ENCODE measurements at regions not wholly inside any gene's neighbourhood (a gene's known extent, or its start where the extent isn't known, plus 50 kb on each side); places are given as distances from the start of the nearest gene placed in this dataset.

DNA sequence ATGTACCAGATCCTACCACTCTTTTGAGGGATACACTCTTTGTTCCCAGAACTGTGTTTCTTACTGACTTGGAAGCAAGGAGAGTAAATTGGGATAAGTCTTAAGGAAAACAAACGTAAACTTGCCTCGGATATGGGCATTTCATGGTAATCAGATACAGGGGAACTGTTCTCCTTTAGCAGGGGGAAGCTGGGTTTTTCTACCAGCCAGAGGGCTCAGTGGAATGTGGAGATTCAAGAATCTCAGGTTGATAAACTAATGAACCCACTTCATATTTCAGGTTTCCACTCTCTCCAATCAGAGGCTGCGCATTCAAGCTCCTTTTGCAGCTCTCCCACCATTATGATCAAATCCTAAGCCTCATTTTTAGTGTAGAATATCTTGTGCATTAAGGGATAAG is 676.5 kb upstream of the FSHR start:
- TF ChIP-seq, protein P1, sequence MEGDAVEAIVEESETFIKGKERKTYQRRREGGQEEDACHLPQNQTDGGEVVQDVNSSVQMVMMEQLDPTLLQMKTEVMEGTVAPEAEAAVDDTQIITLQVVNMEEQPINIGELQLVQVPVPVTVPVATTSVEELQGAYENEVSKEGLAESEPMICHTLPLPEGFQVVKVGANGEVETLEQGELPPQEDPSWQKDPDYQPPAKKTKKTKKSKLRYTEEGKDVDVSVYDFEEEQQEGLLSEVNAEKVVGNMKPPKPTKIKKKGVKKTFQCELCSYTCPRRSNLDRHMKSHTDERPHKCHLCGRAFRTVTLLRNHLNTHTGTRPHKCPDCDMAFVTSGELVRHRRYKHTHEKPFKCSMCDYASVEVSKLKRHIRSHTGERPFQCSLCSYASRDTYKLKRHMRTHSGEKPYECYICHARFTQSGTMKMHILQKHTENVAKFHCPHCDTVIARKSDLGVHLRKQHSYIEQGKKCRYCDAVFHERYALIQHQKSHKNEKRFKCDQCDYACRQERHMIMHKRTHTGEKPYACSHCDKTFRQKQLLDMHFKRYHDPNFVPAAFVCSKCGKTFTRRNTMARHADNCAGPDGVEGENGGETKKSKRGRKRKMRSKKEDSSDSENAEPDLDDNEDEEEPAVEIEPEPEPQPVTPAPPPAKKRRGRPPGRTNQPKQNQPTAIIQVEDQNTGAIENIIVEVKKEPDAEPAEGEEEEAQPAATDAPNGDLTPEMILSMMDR (IDR thresholded peaks at IDR 0.05) = no peak
- TF ChIP-seq POLR2A (IDR thresholded peaks at IDR 0.05) = no peak
- TF ChIP-seq POLR2AphosphoS5 (IDR thresholded peaks at IDR 0.05) = no peak
- no peak for TF ChIP-seq EP300 (IDR thresholded peaks at IDR 0.05)
